ENCODE measurements at regions not wholly inside any gene's neighbourhood (a gene's known extent, or its start where the extent isn't known, plus 50 kb on each side); places are given as distances from the start of the nearest gene placed in this dataset.

- TF ChIP-seq, protein P1, sequence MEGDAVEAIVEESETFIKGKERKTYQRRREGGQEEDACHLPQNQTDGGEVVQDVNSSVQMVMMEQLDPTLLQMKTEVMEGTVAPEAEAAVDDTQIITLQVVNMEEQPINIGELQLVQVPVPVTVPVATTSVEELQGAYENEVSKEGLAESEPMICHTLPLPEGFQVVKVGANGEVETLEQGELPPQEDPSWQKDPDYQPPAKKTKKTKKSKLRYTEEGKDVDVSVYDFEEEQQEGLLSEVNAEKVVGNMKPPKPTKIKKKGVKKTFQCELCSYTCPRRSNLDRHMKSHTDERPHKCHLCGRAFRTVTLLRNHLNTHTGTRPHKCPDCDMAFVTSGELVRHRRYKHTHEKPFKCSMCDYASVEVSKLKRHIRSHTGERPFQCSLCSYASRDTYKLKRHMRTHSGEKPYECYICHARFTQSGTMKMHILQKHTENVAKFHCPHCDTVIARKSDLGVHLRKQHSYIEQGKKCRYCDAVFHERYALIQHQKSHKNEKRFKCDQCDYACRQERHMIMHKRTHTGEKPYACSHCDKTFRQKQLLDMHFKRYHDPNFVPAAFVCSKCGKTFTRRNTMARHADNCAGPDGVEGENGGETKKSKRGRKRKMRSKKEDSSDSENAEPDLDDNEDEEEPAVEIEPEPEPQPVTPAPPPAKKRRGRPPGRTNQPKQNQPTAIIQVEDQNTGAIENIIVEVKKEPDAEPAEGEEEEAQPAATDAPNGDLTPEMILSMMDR (conservative IDR thresholded peaks at IDR 0.05; ENCODE audit: low read depth, low read length), result no peak
- no peak overlapping the region for H3K4me3 ChIP-seq (IDR thresholded peaks at IDR 0.05; ENCODE audit: insufficient read depth, low read depth, low read length)
Measured at GRCh38 chr6:67212584-67212983, 1422.5 kb upstream of the ADGRB3 start.

GRCh38 chr6:67210450-67210849, 1424.6 kb upstream of the ADGRB3 start:
- no peak overlapping the region for H2AFZ ChIP-seq (ENCODE audit: low read depth)
- no peaks in the 10 kb centered on the region for H3K79me2 ChIP-seq (ENCODE audit: insufficient read depth, low read depth)
- H3K9ac ChIP-seq, result no peak overlapping the region
- H3K4me1 ChIP-seq (ENCODE audit: low read depth, poor library complexity, severe bottlenecking), result no peaks in the 10 kb centered on the region
- no peaks in the 10 kb centered on the region for H4K20me1 ChIP-seq (ENCODE audit: insufficient read depth)
- H3K4me2 ChIP-seq, result no peak overlapping the region
- H3K4me3 ChIP-seq (IDR thresholded peaks at IDR 0.05; ENCODE audit: insufficient read depth, low read depth, low read length), result no peak overlapping the region
- TF ChIP-seq, protein P1 (conservative IDR thresholded peaks at IDR 0.05; ENCODE audit: low read depth, low read length), result no peak
- H3K27me3 ChIP-seq (ENCODE audit: insufficient read depth, low read depth), result no peaks in the 10 kb centered on the region
- no peak overlapping the region for H3K27ac ChIP-seq
- H3K36me3 ChIP-seq (ENCODE audit: insufficient read depth), result no peaks in the 10 kb centered on the region

More at GRCh38 chr6:67212584-67212983, 1422.5 kb upstream of the ADGRB3 start:
- H3K27me3 ChIP-seq (ENCODE audit: insufficient read depth, low read depth), result no peaks in the 10 kb centered on the region
- H4K20me1 ChIP-seq (ENCODE audit: insufficient read depth), result no peaks in the 10 kb centered on the region
- no peak overlapping the region for H3K27ac ChIP-seq
- no peak overlapping the region for H2AFZ ChIP-seq (ENCODE audit: low read depth)
- no peak overlapping the region for H3K9ac ChIP-seq
- no peak overlapping the region for H3K4me2 ChIP-seq
- H3K36me3 ChIP-seq (ENCODE audit: insufficient read depth), result no peaks in the 10 kb centered on the region
- H3K79me2 ChIP-seq (ENCODE audit: insufficient read depth, low read depth), result no peaks in the 10 kb centered on the region
- no peaks in the 10 kb centered on the region for H3K4me1 ChIP-seq (ENCODE audit: low read depth, poor library complexity, severe bottlenecking)

DNA sequence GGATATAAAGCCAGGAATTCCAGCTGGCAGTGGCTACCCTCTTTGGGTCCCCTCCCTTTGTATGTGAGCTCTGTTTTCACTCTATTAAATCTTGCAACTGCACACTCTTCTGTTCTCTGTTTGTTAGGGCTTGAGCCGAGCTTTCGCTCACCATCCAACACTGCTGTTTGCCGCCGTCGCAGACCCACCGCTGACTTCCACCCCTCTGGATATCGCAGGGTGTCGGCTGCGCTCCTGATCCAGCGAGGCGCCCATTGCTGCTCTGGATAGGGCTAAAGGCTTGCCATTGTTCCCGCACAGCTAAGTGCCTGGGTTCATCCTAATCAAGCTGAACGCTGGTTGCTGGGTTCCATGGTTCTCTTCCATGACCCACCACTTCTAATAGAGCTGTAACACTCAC, 1433.5 kb upstream of the ADGRB3 start:
- Histone ChIP-seq H3K4me2 (no peak overlapping the region), H3K79me2 (ENCODE audit: insufficient read depth, low read depth) (no peaks in the 10 kb centered on the region), H3K4me3 (IDR thresholded peaks at IDR 0.05; ENCODE audit: insufficient read depth, low read depth, low read length) (no peak overlapping the region), H3K27me3 (ENCODE audit: insufficient read depth, low read depth) (no peaks in the 10 kb centered on the region), H3K36me3 (ENCODE audit: insufficient read depth) (no peaks in the 10 kb centered on the region), H4K20me1 (ENCODE audit: insufficient read depth) (no peaks in the 10 kb centered on the region), H3K4me1 (ENCODE audit: low read depth, poor library complexity, severe bottlenecking) (no peaks in the 10 kb centered on the region), H3K9ac (no peak overlapping the region), H3K27ac (no peak overlapping the region), H2AFZ (ENCODE audit: low read depth) (no peak overlapping the region)
- TF ChIP-seq, protein P1 (conservative IDR thresholded peaks at IDR 0.05; ENCODE audit: low read depth, low read length), result no peak

GRCh38 chr6:67200626-67201403, 1434.3 kb upstream of the ADGRB3 start:
- Histone ChIP-seq H3K27ac (no peak overlapping the region), H3K4me2 (no peak overlapping the region), H4K20me1 (ENCODE audit: insufficient read depth) (no peaks in the 10 kb centered on the region), H3K4me1 (ENCODE audit: low read depth, poor library complexity, severe bottlenecking) (no peaks in the 10 kb centered on the region), H2AFZ (ENCODE audit: low read depth) (no peak overlapping the region), H3K79me2 (ENCODE audit: insufficient read depth, low read depth) (no peaks in the 10 kb centered on the region), H3K36me3 (ENCODE audit: insufficient read depth) (no peaks in the 10 kb centered on the region), H3K27me3 (ENCODE audit: insufficient read depth, low read depth) (no peaks in the 10 kb centered on the region), H3K4me3 (IDR thresholded peaks at IDR 0.05; ENCODE audit: insufficient read depth, low read depth, low read length) (no peak overlapping the region), H3K9ac (no peak overlapping the region)
- TF ChIP-seq, protein P1 (conservative IDR thresholded peaks at IDR 0.05; ENCODE audit: low read depth, low read length), result no peak
